Endodermal cell (in vitro differentiated cells): ENCODE measurements at regions not wholly inside any gene's neighbourhood (a gene's known extent, or its start where the extent isn't known, plus 50 kb on each side); places are given as distances from the start of the nearest gene placed in this dataset.
A peak's percentile ranks its signal among the peaks of the same experiment; 100 is the strongest.

Source experiments
- DNase-seq: peaks from one replicate; pipeline ENCODE4 v3.0.0-alpha.2; 2017
- H3K27ac ChIP-seq: 2 replicates; pipeline ENCODE4 v1.5.1; 2013; ENCODE audit warnings: mild to moderate bottlenecking, low read depth, low read length, moderate library complexity
- H3K27me3 ChIP-seq: 2 replicates; pipeline ENCODE4 v1.6.1; 2013; ENCODE audit warnings: mild to moderate bottlenecking, low read length, moderate library complexity; ENCODE audit not compliant: insufficient read depth, control insufficient read depth, poor library complexity, severe bottlenecking
- H3K36me3 ChIP-seq: 2 replicates; pipeline ENCODE4 v1.7.0; 2013; ENCODE audit warnings: mild to moderate bottlenecking, low read length, moderate library complexity; ENCODE audit not compliant: control insufficient read depth, insufficient read depth
- H3K4me1 ChIP-seq: one replicate; pipeline ENCODE4 v1.7.0; 2013; ENCODE audit warnings: low read length; ENCODE audit not compliant: control insufficient read depth, insufficient read depth
- H3K4me3 ChIP-seq: 2 replicates; pipeline ENCODE4 v1.5.1; 2013; ENCODE audit warnings: mild to moderate bottlenecking, low read length, moderate library complexity
- H3K9ac ChIP-seq: 2 replicates; pipeline ENCODE4 v1.6.1; 2013; ENCODE audit warnings: mild to moderate bottlenecking, low read length, moderate library complexity; ENCODE audit not compliant: poor library complexity, severe bottlenecking; ENCODE audit errors: extremely low read depth
- H3K9me3 ChIP-seq: 2 replicates; pipeline ENCODE4 v1.6.1; 2013; ENCODE audit warnings: mild to moderate bottlenecking, low read length, moderate library complexity; ENCODE audit not compliant: control insufficient read depth
- H3K27ac Mint-ChIP-seq: 2 replicates; pipeline ENCODE4 v1.8.0; 2020; ENCODE audit warnings: mixed read lengths
- H3K27me3 Mint-ChIP-seq: 2 replicates; pipeline ENCODE4 v1.8.0; 2021; ENCODE audit warnings: mild to moderate bottlenecking, mixed read lengths; ENCODE audit not compliant: insufficient read depth
- H3K36me3 Mint-ChIP-seq: 2 replicates; pipeline ENCODE4 v1.8.0; 2020; ENCODE audit warnings: low read depth, mixed read lengths
- H3K4me1 Mint-ChIP-seq: 2 replicates; pipeline ENCODE4 v1.8.0; 2020; ENCODE audit warnings: mixed read lengths
- H3K4me3 Mint-ChIP-seq: 2 replicates; pipeline ENCODE4 v1.8.0; 2020; ENCODE audit warnings: mild to moderate bottlenecking, moderate library complexity, mixed read lengths
- H3K9me3 Mint-ChIP-seq: 2 replicates; pipeline ENCODE4 v1.8.0; 2020; ENCODE audit warnings: mild to moderate bottlenecking, mixed read lengths
- CTCF ChIP-seq: fragments of 200-600 bp; sonication (generic); conservative IDR thresholded peaks from 2 replicates; pipeline ENCODE4 v1.5.0; 2021; ENCODE audit warnings: antibody characterized with exemption, mild to moderate bottlenecking
- WGBS, 2 experiments: methylation state at CpG; one replicate each; pipeline versions ENCODE4 v1.1.5 to v1.1.7; 2013; ENCODE audit warnings: missing lambda C conversion rate in 2 of 2, mixed read lengths in 1 of 2; ENCODE audit not compliant: insufficient coverage in 1 of 2, insufficient read length in 1 of 2; 5-methylcytosine and 5-hydroxymethylcytosine counted together

- H3K4me3 Mint-ChIP-seq, result no peak overlapping the region
- peaks cover 6% of the 10 kb centered on the region for H3K9me3 ChIP-seq
- H3K36me3 Mint-ChIP-seq, result peaks cover 1% of the 10 kb centered on the region
- no peak for TF ChIP-seq CTCF
- H3K27me3 ChIP-seq, result no peaks in the 10 kb centered on the region
- no peak overlapping the region for H3K27ac ChIP-seq
- no peak overlapping the region for H3K9ac ChIP-seq
- H3K4me1 ChIP-seq, result no peaks in the 10 kb centered on the region
- no peak overlapping the region for H3K4me3 ChIP-seq
- H3K9me3 Mint-ChIP-seq, result peaks cover 16% of the 10 kb centered on the region
- no peaks in the 10 kb centered on the region for H3K27me3 Mint-ChIP-seq
- no peaks in the 10 kb centered on the region for H3K4me1 Mint-ChIP-seq
- DNase-seq, result no peak
- no peak overlapping the region for H3K27ac Mint-ChIP-seq
- WGBS, 2 experiments, result 100% methylated on average over 1 of the region's 1 CpG; no CpG with 5 or more reads in 1 of the 2 experiments
- no peaks in the 10 kb centered on the region for H3K36me3 ChIP-seq
Measured at GRCh38 chr6:23752414-23752813, 373.6 kb upstream of the NRSN1 start.

GRCh38 chr6:23754197-23754596 is 371.8 kb upstream of the NRSN1 start:
- Mint-ChIP-seq H3K4me3 (no peak overlapping the region), H3K4me1 (no peaks in the 10 kb centered on the region), H3K9me3 (peaks cover 19% of the 10 kb centered on the region), H3K27ac (no peak overlapping the region), H3K36me3 (peaks cover 1% of the 10 kb centered on the region), H3K27me3 (no peaks in the 10 kb centered on the region)
- no peaks in the 10 kb centered on the region for H3K36me3 ChIP-seq
- peaks cover 10% of the 10 kb centered on the region for H3K9me3 ChIP-seq
- no peak for DNase-seq
- 88 to 100% methylated on average over 1 of the region's 1 CpG for whole genome bisulfite sequencing, 2 experiments
- no peaks in the 10 kb centered on the region for H3K4me1 ChIP-seq
- H3K27me3 ChIP-seq, result no peaks in the 10 kb centered on the region
- TF ChIP-seq CTCF, result peak; percentile 43
- no peak overlapping the region for H3K4me3 ChIP-seq
- no peak overlapping the region for H3K9ac ChIP-seq
- H3K27ac ChIP-seq, result no peak overlapping the region

GRCh38 chr6:23775127-23775526 is 350.9 kb upstream of the NRSN1 start:
- H3K9me3 Mint-ChIP-seq, result no peaks in the 10 kb centered on the region
- Histone ChIP-seq H3K27ac (no peak overlapping the region), H3K4me3 (no peak overlapping the region), H3K4me1 (no peaks in the 10 kb centered on the region), H3K9me3 (no peaks in the 10 kb centered on the region), H3K36me3 (no peaks in the 10 kb centered on the region), H3K9ac (no peak overlapping the region), H3K27me3 (no peaks in the 10 kb centered on the region)
- H3K4me1 Mint-ChIP-seq, result peaks cover 8% of the 10 kb centered on the region
- H3K27ac Mint-ChIP-seq, result no peak overlapping the region
- peak; percentile 55 for DNase-seq
- H3K27me3 Mint-ChIP-seq, result no peaks in the 10 kb centered on the region
- TF ChIP-seq CTCF, result no peak
- H3K36me3 Mint-ChIP-seq, result no peaks in the 10 kb centered on the region
- H3K4me3 Mint-ChIP-seq, result no peak overlapping the region
- 66 to 83% methylated on average over 4 to 5 of the region's 5 CpGs for WGBS, 2 experiments
